ENCODE measurements at regions not wholly inside any gene's neighbourhood (a gene's known extent, or its start where the extent isn't known, plus 50 kb on each side); places are given as distances from the start of the nearest gene placed in this dataset.

DNA sequence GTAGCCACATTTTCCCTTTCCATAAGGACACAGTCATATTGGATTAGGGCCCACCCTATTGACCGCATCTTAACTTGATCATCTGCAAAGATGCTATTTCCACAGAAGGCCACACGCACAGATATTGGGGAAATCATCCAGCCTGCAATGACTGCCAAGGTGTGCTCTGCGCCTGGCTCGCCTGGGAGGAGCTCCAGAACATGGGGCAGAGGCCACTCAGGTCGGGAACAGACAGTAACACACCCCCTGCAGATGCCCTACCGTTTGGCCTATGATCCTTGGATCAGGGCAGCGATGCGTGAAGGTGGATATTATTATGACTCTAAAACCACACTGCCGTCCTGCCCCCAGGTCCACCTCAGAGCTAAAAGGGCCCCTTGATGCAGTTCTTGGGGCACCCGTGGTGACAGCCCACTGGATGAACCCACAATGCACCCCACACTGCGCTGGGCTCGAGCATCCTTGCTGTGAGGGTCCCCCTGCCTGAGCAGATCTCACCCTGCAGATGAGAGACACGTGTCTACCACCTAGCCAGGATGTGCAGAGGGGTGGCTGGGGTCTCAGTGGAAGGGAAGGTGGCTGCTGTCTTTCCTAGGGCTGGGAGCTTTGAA is 72.9 kb upstream of the ZNF516 start:
- DNase-seq: no peak
- no peak for ATAC-seq (ENCODE audit: poor library complexity)
- intact Hi-C loops (cut with DNase I): no loop called here

- intact Hi-C loops (cut with DNase I): no loop called here
- ATAC-seq (ENCODE audit: poor library complexity) (no peak), DNase-seq (no peak)
These were observed 71.9 kb upstream of the ZNF516 start for GRCh38 chr18:76566987-76567386.

DNA sequence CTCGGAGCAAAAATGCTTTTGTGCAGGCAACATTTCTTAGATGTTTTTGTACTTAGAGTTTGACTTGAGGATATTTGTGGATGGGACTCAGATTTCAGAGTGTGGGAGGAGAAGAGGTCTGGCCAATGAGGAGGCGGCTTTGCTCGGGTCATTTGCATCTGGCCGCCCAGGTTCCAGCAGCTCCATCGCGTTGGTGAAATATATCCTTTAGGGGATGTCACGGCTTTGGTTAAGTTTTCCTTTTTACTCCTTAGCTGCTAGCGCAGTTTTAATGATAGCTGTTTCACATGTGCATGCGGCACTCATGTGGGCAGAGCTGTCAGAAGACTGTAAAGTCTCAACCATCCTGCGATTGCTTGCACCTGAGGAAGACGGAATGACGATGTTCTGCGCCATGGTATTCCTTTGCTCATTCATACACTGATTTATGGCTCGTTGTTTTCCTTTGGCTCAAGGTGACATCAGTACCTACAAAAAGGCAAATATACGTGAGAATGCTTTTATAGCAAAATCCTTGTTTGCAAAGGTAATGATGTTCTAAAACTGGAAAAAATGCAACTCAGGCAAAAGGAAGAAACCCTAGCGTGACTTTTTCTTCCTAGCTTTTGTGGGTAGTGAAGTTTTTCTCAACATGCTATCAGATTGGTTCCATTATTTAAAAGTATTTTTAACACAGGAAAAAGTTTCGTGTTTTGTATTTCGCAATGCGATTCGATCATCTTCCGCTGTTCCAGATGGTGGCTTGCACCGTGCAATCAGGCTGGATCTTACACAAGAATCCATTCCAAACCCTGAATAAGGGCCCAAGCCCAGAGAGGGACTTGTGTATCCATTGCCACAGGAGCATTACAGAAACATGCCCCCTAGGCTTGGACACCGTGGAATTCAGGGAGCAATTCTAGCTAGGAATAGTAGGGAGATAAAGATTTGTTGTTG is 70.5 kb upstream of the ZNF516 start:
- ATAC-seq (ENCODE audit: poor library complexity) (peak; percentile 98), DNase-seq (peak; percentile 81)
- intact Hi-C loops (cut with DNase I): no loop called here

GRCh38 chr18:76564655-76565237 is 69.7 kb upstream of the ZNF516 start:
- intact Hi-C loops (cut with DNase I): no loop called here
- ATAC-seq (ENCODE audit: poor library complexity): no peak
- DNase-seq: no peak

- DNase-seq (no peak), ATAC-seq (ENCODE audit: poor library complexity) (no peak)
- intact Hi-C loops (cut with DNase I): no loop called here
These were observed 69.1 kb upstream of the ZNF516 start for GRCh38 chr18:76564117-76564516.

GRCh38 chr18:76562286-76563122 is 67.5 kb upstream of the ZNF516 start:
- DNase-seq (no peak), ATAC-seq (ENCODE audit: poor library complexity) (no peak)
- intact Hi-C loops (cut with DNase I): no loop called here

- intact Hi-C loops (cut with DNase I): no loop called here
- DNase-seq (no peak), ATAC-seq (ENCODE audit: poor library complexity) (no peak)
These were observed 64.0 kb upstream of the ZNF516 start for GRCh38 chr18:76558881-76559667.

- DNase-seq (no peak), ATAC-seq (ENCODE audit: poor library complexity) (no peak)
- intact Hi-C loops (cut with DNase I): no loop called here
These were observed 62.1 kb upstream of the ZNF516 start for GRCh38 chr18:76557026-76557575.

- ATAC-seq (ENCODE audit: poor library complexity) (no peak), DNase-seq (no peak)
- intact Hi-C loops (cut with DNase I): no loop called here
These were observed 59.6 kb upstream of the ZNF516 start for GRCh38 chr18:76554547-76555222.

DNA sequence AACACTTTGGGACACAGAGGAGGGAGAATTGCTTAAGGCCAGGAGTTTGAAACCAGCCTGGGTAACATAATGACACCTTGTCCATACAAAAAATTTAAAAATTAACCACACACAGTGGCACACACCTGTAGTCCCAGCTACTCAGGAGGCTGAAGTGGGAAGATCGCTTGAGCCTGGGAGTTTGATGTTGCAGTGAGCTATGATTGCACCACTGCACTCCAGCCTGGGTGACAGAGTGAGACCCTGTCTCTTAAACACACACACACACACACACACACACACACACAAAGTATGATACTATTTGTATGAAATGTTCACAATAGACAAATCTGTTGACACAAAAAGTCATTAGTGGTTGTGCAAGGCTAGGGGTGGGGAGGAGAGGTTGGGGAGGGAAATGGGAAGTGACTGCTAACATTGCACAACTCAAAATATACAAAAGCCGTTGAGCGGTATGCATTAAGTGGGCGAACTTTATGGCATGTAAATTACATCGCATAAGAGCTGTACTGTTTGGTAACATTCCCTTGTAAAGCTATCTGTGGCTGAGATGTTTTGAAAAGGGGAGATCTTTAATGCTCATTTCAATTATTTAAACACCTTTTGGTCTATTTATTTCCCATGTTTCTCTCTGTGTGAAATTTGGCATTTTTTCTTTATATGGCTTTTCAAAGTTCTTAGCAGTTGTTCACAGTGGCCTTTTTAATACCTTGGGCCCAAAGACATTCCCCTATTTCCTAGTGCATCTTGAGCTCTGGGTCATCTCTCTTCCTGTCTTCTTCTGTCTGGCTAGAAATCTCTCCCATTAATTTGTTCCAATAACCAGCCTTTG is 58.9 kb upstream of the ZNF516 start:
- ATAC-seq (ENCODE audit: poor library complexity): peak; percentile 51
- intact Hi-C loops (cut with DNase I): no loop called here
- no peak for DNase-seq

DNA sequence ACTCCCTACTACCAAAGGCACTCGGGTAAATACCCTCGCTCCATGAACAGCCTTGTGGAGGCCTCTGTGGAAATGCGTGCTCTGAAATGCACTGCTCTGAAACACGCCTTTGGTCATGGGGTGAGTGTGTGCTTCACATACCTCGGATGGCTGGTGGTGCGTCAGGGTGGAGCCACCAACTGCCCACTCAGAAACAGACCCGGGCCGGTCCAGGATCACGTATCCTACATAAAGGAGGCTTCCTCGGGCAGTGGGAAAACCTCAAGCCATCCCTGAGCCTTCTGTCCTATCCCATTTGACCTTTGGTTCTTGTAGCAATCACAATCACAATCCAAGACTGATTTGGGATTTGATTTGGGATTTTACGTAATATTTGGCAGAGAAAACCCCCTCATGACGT is 53.5 kb upstream of the ZNF516 start:
- ATAC-seq (ENCODE audit: poor library complexity) (no peak), DNase-seq (no peak)
- intact Hi-C loops (cut with DNase I): no loop called here

- no peak for ATAC-seq (ENCODE audit: poor library complexity)
- DNase-seq: no peak
- intact Hi-C loops (cut with DNase I): no loop called here
These were observed 52.3 kb upstream of the ZNF516 start for GRCh38 chr18:76547296-76547695.

- intact Hi-C loops (cut with DNase I): no loop called here
- no peak for ATAC-seq (ENCODE audit: poor library complexity)
These were observed 51.4 kb upstream of the ZNF516 start for GRCh38 chr18:76546436-76546835.

GRCh38 chr18:76546088-76546435 is 51.0 kb upstream of the ZNF516 start:
- no peak for ATAC-seq (ENCODE audit: poor library complexity)
- intact Hi-C loops (cut with DNase I): no loop called here
- DNase-seq: no peak

More at GRCh38 chr18:76546436-76546835, 51.4 kb upstream of the ZNF516 start:
- no peak for DNase-seq

GRCh38 chr18:76545433-76546087 is 50.5 kb upstream of the ZNF516 start:
- intact Hi-C loops (cut with DNase I): no loop called here
- no peak for DNase-seq
- no peak for ATAC-seq (ENCODE audit: poor library complexity)
